Transverse colon (tissue), 4 donors: ENCODE measurements at regions not wholly inside any gene's neighbourhood (a gene's known extent, or its start where the extent isn't known, plus 50 kb on each side); places are given as distances from the start of the nearest gene placed in this dataset.

Experiments
- EP300 ChIP-seq: sonication (generic); formaldehyde crosslinking; IDR thresholded peaks from one replicate; pipeline ENCODE4 v1.6.1; 2017; ENCODE audit warnings: antibody characterized with exemption, low read depth
- POLR2A ChIP-seq: fragments of 450-650 bp; IDR thresholded peaks from one replicate; pipeline ENCODE4 v1.6.1; 2016; ENCODE audit warnings: antibody characterized with exemption, mild to moderate bottlenecking, moderate library complexity
- POLR2AphosphoS5 ChIP-seq, 3 donors: sonication (generic); formaldehyde crosslinking; IDR thresholded peaks; one replicate each; pipeline ENCODE4 v1.6.1; 2016; ENCODE audit warnings: antibody characterized with exemption in 3 of 3
- TF ChIP-seq, protein P1 (sequence below), 5 experiments: fragments of 200-600 bp in 3 of 5; fragments of 450-650 bp in 2 of 5; sonication (generic) in 3 of 5; IDR thresholded peaks; 1 replicate in 2 of 5; 2 replicates in 3 of 5; pipeline ENCODE4 v1.5.1; 2016 to 2017; ENCODE audit warnings: antibody characterized with exemption in 5 of 5, inconsistent platforms in 3 of 5, mild to moderate bottlenecking in 2 of 5, moderate library complexity in 1 of 5

DNA sequence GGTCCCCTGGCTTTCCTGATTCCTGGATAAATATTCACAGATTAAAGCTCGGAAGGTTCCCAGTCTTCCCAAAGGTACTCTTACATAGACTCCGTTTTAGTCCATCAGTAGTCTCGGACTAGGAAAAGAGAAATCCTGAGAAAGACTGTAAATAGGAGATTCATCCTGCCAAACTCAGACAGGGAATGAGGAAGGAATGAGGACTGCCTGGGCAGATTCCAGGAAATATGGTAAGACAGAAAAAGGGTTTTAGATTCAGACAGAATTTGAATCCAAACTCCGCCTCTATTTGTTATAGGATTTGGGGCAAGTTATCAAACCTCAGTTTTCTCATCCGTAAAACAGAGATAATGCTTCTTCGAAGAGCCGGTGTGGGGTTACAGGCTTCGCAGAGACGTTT is 77.8 kb upstream of the VGLL4 start:
- TF ChIP-seq, protein P1, sequence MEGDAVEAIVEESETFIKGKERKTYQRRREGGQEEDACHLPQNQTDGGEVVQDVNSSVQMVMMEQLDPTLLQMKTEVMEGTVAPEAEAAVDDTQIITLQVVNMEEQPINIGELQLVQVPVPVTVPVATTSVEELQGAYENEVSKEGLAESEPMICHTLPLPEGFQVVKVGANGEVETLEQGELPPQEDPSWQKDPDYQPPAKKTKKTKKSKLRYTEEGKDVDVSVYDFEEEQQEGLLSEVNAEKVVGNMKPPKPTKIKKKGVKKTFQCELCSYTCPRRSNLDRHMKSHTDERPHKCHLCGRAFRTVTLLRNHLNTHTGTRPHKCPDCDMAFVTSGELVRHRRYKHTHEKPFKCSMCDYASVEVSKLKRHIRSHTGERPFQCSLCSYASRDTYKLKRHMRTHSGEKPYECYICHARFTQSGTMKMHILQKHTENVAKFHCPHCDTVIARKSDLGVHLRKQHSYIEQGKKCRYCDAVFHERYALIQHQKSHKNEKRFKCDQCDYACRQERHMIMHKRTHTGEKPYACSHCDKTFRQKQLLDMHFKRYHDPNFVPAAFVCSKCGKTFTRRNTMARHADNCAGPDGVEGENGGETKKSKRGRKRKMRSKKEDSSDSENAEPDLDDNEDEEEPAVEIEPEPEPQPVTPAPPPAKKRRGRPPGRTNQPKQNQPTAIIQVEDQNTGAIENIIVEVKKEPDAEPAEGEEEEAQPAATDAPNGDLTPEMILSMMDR (IDR thresholded peaks at IDR 0.05): no peak
- no peak for TF ChIP-seq POLR2A
- TF ChIP-seq EP300: no peak
- TF ChIP-seq POLR2AphosphoS5 (IDR thresholded peaks at IDR 0.05): no peak
